ENCODE measurements at regions not wholly inside any gene's neighbourhood (a gene's known extent, or its start where the extent isn't known, plus 50 kb on each side); places are given as distances from the start of the nearest gene placed in this dataset.

- H3K36me3 ChIP-seq (ENCODE audit: control insufficient read depth in 4 of 4, insufficient read depth in 3 of 4, low read depth in 1 of 4, low read length in 3 of 4) = no peaks in the 10 kb centered on the region
- no peaks in the 10 kb centered on the region for H3K4me1 ChIP-seq (ENCODE audit: control insufficient read depth in 4 of 4, insufficient read depth in 4 of 4, low read length in 3 of 4)
- H3K9ac ChIP-seq (ENCODE audit: low read depth in 1 of 2, low read length in 2 of 2) = no peak overlapping the region
- WGBS = 79% methylated on average over 2 of the region's 2 CpGs
- no peak overlapping the region for H3K27ac ChIP-seq (ENCODE audit: low read depth in 1 of 2, low read length in 2 of 2)
- DNase-seq (ENCODE audit: low spot score) = no peak
- no peak overlapping the region for H3K4me3 ChIP-seq (ENCODE audit: low read depth in 1 of 3, low read length in 3 of 3)
- no peaks in the 10 kb centered on the region for H3K27me3 ChIP-seq (ENCODE audit: control insufficient read depth in 4 of 4, insufficient read depth in 4 of 4, low read length in 3 of 4)
- no peaks in the 10 kb centered on the region for H3K9me3 ChIP-seq (ENCODE audit: control insufficient read depth in 4 of 4, low read length in 3 of 4)
- TF ChIP-seq HNF4A (conservative IDR thresholded peaks at IDR 0.05) (no peak), FOXA1 (IDR thresholded peaks at IDR 0.05) (no peak)
Observed at GRCh38 chr13:88675347-88675996, 1004.3 kb downstream of the SLITRK5 start.

GRCh38 chr13:88676016-88676415 lies 1004.8 kb downstream of the SLITRK5 start:
- H3K4me1 ChIP-seq (ENCODE audit: control insufficient read depth in 4 of 4, insufficient read depth in 4 of 4, low read length in 3 of 4) = no peaks in the 10 kb centered on the region
- no peak overlapping the region for H3K27ac ChIP-seq (ENCODE audit: low read depth in 1 of 2, low read length in 2 of 2)
- no peaks in the 10 kb centered on the region for H3K36me3 ChIP-seq (ENCODE audit: control insufficient read depth in 4 of 4, insufficient read depth in 3 of 4, low read depth in 1 of 4, low read length in 3 of 4)
- H3K9me3 ChIP-seq (ENCODE audit: control insufficient read depth in 4 of 4, low read length in 3 of 4) = no peaks in the 10 kb centered on the region
- no peak overlapping the region for H3K9ac ChIP-seq (ENCODE audit: low read depth in 1 of 2, low read length in 2 of 2)
- H3K27me3 ChIP-seq (ENCODE audit: control insufficient read depth in 4 of 4, insufficient read depth in 4 of 4, low read length in 3 of 4) = no peaks in the 10 kb centered on the region
- TF ChIP-seq ATF3 (IDR thresholded peaks at IDR 0.05) (no peak), FOXA2 (IDR thresholded peaks at IDR 0.05) (no peak), HNF4G (IDR thresholded peaks at IDR 0.05) (no peak), FOXA1 (IDR thresholded peaks at IDR 0.05) (no peak), NR2F2 (IDR thresholded peaks at IDR 0.05) (no peak), JUND (IDR thresholded peaks at IDR 0.05) (no peak), CTCF (IDR thresholded peaks at IDR 0.05; ENCODE audit: low read depth, low read length, missing input control) (no peak), GABPA (IDR thresholded peaks at IDR 0.05 in 1 of 2, conservative IDR thresholded peaks at IDR 0.05 in 1 of 2) (no peak), REST (IDR thresholded peaks at IDR 0.05) (no peak), MAX (IDR thresholded peaks at IDR 0.05) (no peak), RAD21 (IDR thresholded peaks at IDR 0.05) (no peak), SP1 (IDR thresholded peaks at IDR 0.05) (no peak), HNF4A (conservative IDR thresholded peaks at IDR 0.05) (no peak), YY1 (IDR thresholded peaks at IDR 0.05) (no peak), RXRA (IDR thresholded peaks at IDR 0.05) (no peak), EGR1 (IDR thresholded peaks at IDR 0.05; ENCODE audit: low read depth in 2 of 2) (no peak), TAF1 (conservative IDR thresholded peaks at IDR 0.05) (no peak), ZBTB33 (IDR thresholded peaks at IDR 0.05) (no peak)
- DNase-seq (ENCODE audit: low spot score) = no peak
- no peak overlapping the region for H3K4me3 ChIP-seq (ENCODE audit: low read depth in 1 of 3, low read length in 3 of 3)

Measured in liver (tissue), 8 donors.